H1 (cell line): ENCODE measurements at regions not wholly inside any gene's neighbourhood (a gene's known extent, or its start where the extent isn't known, plus 50 kb on each side); places are given as distances from the start of the nearest gene placed in this dataset.

Experiments used
- CTCF ChIA-PET: fragments of 300-600 bp; sonication (Branson Sonifier 250); formaldehyde crosslinking; loops from one replicate; lab custom pipeline; 2021; ENCODE audit not compliant: partially characterized antibody; lab: Charles Lee
- POLR2A ChIA-PET: fragments of 300-600 bp; sonication (Branson Sonifier 250); formaldehyde crosslinking; loops from one replicate; lab custom pipeline; 2021; ENCODE audit warnings: inconsistent platforms; ENCODE audit not compliant: partially characterized antibody; lab: Charles Lee
- DNase-seq, 2 experiments: peaks; one replicate each; pipeline versions ENCODE4 v3.0.0 to v3.0.0-alpha.2; 2010 to 2022; ENCODE audit warnings: low spot score in 2 of 2, low read depth in 1 of 2, mixed read lengths in 1 of 2
- FAIRE-seq: peaks from 2 replicates; lab custom pipeline; 2011; peaks lifted over from hg19 to GRCh38; lab: Jason Lieb, UNC
- H2AFZ ChIP-seq: 2 replicates; pipeline ENCODE4 v1.8.1; 2012; ENCODE audit warnings: low read length, inconsistent platforms
- H2AK5ac ChIP-seq: 2 replicates; pipeline ENCODE4 v1.6.1; 2013; ENCODE audit warnings: low read depth, low read length
- H2BK120ac ChIP-seq: replicated peaks from 2 replicates; pipeline ENCODE3; 2013; ENCODE audit warnings: low read depth, low read length, inconsistent platforms
- H2BK12ac ChIP-seq: 2 replicates; pipeline ENCODE4 v1.6.1; 2013; ENCODE audit warnings: low read depth, low read length
- H2BK15ac ChIP-seq: 2 replicates; pipeline ENCODE4 v1.6.1; 2013; ENCODE audit warnings: low read length
- H2BK20ac ChIP-seq: 2 replicates; pipeline ENCODE4 v1.6.1; 2013; ENCODE audit warnings: low read length
- H2BK5ac ChIP-seq: 2 replicates; pipeline ENCODE4 v1.6.1; 2013; ENCODE audit warnings: low read depth, low read length
- H3K14ac ChIP-seq: 2 replicates; pipeline ENCODE4 v1.6.1; 2013; ENCODE audit warnings: inconsistent platforms; ENCODE audit not compliant: insufficient read length
- H3K18ac ChIP-seq: 2 replicates; pipeline ENCODE4 v1.6.1; 2013; ENCODE audit warnings: low read length; ENCODE audit errors: extremely low read depth
- H3K23ac ChIP-seq: 2 replicates; pipeline ENCODE4 v1.6.1; 2013; ENCODE audit warnings: inconsistent platforms; ENCODE audit not compliant: insufficient read length
- H3K23me2 ChIP-seq: 2 replicates; pipeline ENCODE4 v1.6.1; 2013; ENCODE audit warnings: low read depth, low read length
- H3K27ac ChIP-seq: 2 replicates; pipeline ENCODE4 v1.6.1; 2011; ENCODE audit warnings: low read depth, low read length, inconsistent platforms
- H3K27me3 ChIP-seq, 4 experiments: replicated peaks in 1 of 4; 1 replicate in 1 of 4; 2 replicates in 3 of 4; pipeline versions ENCODE4 v1.6.1 to v1.8.1; 2011 to 2013; ENCODE audit warnings: low read length in 3 of 4, mild to moderate bottlenecking in 3 of 4, inconsistent platforms in 2 of 4, mixed read lengths in 2 of 4, moderate library complexity in 1 of 4; ENCODE audit not compliant: control insufficient read depth in 3 of 4, insufficient read depth in 3 of 4; ENCODE audit errors: extremely low read depth in 1 of 4
- H3K36me3 ChIP-seq, 4 experiments: 2 replicates each; pipeline versions ENCODE4 v1.6.1 to v1.8.1; 2011 to 2013; ENCODE audit warnings: mild to moderate bottlenecking in 4 of 4, low read length in 3 of 4, moderate library complexity in 2 of 4, control low read depth in 1 of 4, inconsistent platforms in 1 of 4; ENCODE audit not compliant: insufficient read depth in 4 of 4, control insufficient read depth in 2 of 4
- H3K4ac ChIP-seq: replicated peaks from 2 replicates; pipeline ENCODE3; 2013; ENCODE audit warnings: low read length, low read depth, mixed read lengths, inconsistent platforms; ENCODE audit not compliant: insufficient read length
- H3K4me1 ChIP-seq, 4 experiments: replicated peaks in 1 of 4; 1 replicate in 1 of 4; 2 replicates in 3 of 4; pipeline versions ENCODE4 v1.6.1 to v1.8.1; 2011 to 2013; ENCODE audit warnings: low read length in 3 of 4, inconsistent platforms in 2 of 4, mixed read lengths in 1 of 4; ENCODE audit not compliant: insufficient read depth in 4 of 4, control insufficient read depth in 3 of 4
- H3K4me2 ChIP-seq, 2 experiments: 2 replicates each; pipeline versions ENCODE4 v1.6.1 to v1.8.1; 2011 to 2013; ENCODE audit warnings: low read depth in 2 of 2, low read length in 2 of 2, control low read depth in 1 of 2, inconsistent platforms in 1 of 2, mild to moderate bottlenecking in 1 of 2; ENCODE audit not compliant: insufficient read depth in 1 of 2
- H3K4me3 ChIP-seq, 4 experiments: fragments of 200-600, 300-600 bp in 1 of 4; sonication (generic), shearing (Covaris generic), sonication (Bioruptor Twin) in 1 of 4; 2 replicates each; pipeline versions ENCODE4 v1.5.1 to v1.8.1; 2011 to 2016; ENCODE audit warnings: low read length in 4 of 4, low read depth in 3 of 4, control low read depth in 2 of 4, inconsistent platforms in 2 of 4, mild to moderate bottlenecking in 2 of 4, mixed read lengths in 1 of 4, moderate library complexity in 1 of 4; ENCODE audit not compliant: insufficient read depth in 2 of 4; ENCODE audit errors: extremely low read depth in 1 of 4
- H3K56ac ChIP-seq: replicated peaks from 2 replicates; pipeline ENCODE3; 2013; ENCODE audit warnings: low read depth, mild to moderate bottlenecking, mixed read lengths, low read length, inconsistent platforms; ENCODE audit not compliant: insufficient read length
- H3K79me1 ChIP-seq: 2 replicates; pipeline ENCODE4 v1.6.1; 2013; ENCODE audit warnings: low read depth, low read length, control low read depth
- H3K79me2 ChIP-seq, 2 experiments: 2 replicates each; pipeline versions ENCODE4 v1.6.1 to v1.8.1; 2012 to 2013; ENCODE audit warnings: low read length in 2 of 2, mild to moderate bottlenecking in 2 of 2, inconsistent platforms in 1 of 2; ENCODE audit not compliant: insufficient read depth in 2 of 2, control insufficient read depth in 1 of 2
- H3K9ac ChIP-seq, 4 experiments: replicated peaks in 1 of 4; 1 replicate in 1 of 4; 2 replicates in 3 of 4; pipeline versions ENCODE4 v1.6.1 to v1.8.1; 2011 to 2013; ENCODE audit warnings: low read depth in 3 of 4, low read length in 3 of 4, control low read depth in 2 of 4, mild to moderate bottlenecking in 2 of 4, moderate library complexity in 2 of 4, inconsistent platforms in 1 of 4; ENCODE audit errors: extremely low read depth in 1 of 4
- H3K9me3 ChIP-seq, 2 experiments: 2 replicates each; pipeline versions ENCODE4 v1.6.1 to v1.8.1; 2012 to 2013; ENCODE audit warnings: mild to moderate bottlenecking in 2 of 2, moderate library complexity in 2 of 2, control low read depth in 1 of 2, inconsistent platforms in 1 of 2, low read depth in 1 of 2, low read length in 1 of 2, mixed read lengths in 1 of 2; ENCODE audit not compliant: insufficient read depth in 2 of 2
- H4K20me1 ChIP-seq, 2 experiments: replicated peaks in 1 of 2; 2 replicates each; pipeline versions ENCODE3 to v1.8.1; 2011 to 2013; ENCODE audit warnings: inconsistent platforms in 2 of 2, low read length in 2 of 2, mild to moderate bottlenecking in 1 of 2; ENCODE audit not compliant: insufficient read depth in 2 of 2, control insufficient read depth in 1 of 2
- H4K5ac ChIP-seq: 2 replicates; pipeline ENCODE4 v1.6.1; 2013; ENCODE audit warnings: low read length, low read depth, mixed read lengths, inconsistent platforms; ENCODE audit not compliant: insufficient read length
- H4K8ac ChIP-seq: 2 replicates; pipeline ENCODE4 v1.8.0; 2013; ENCODE audit warnings: mild to moderate bottlenecking, moderate library complexity, low read length, inconsistent platforms; ENCODE audit not compliant: insufficient read depth; ENCODE audit errors: extremely low read depth
- H4K91ac ChIP-seq: replicated peaks from 2 replicates; pipeline ENCODE3; 2013; ENCODE audit warnings: low read length, mixed read lengths, inconsistent platforms; ENCODE audit not compliant: insufficient read length
- TEAD4 ChIP-seq: IDR thresholded peaks from 2 replicates; pipeline ENCODE4 v1.6.1; 2012; ENCODE audit warnings: low read depth, low read length, inconsistent platforms, mixed read lengths
- WGBS, 2 experiments: shearing (Covaris generic) in 1 of 2; methylation state at CpG; one replicate each; pipeline versions ENCODE4 v1.1.6 to v1.1.7; 2013 to 2015; ENCODE audit warnings: low lambda C conversion rate in 2 of 2, mixed read lengths in 2 of 2, inconsistent platforms in 1 of 2, low coverage in 1 of 2, missing lambda C conversion rate in 1 of 2; ENCODE audit not compliant: insufficient replicate concordance in 2 of 2, insufficient coverage in 1 of 2, insufficient read length in 1 of 2; ENCODE audit errors: extremely low coverage in 1 of 2, missing lambda C conversion rate in 1 of 2; 5-methylcytosine and 5-hydroxymethylcytosine counted together

GRCh38 chr6:15769511-15770018, 106.7 kb upstream of the DTNBP1 start:
- Histone ChIP-seq H3K23ac (no peak overlapping the region), H3K27ac (no peak overlapping the region), H3K14ac (no peak overlapping the region), H3K79me1 (no peaks in the 10 kb centered on the region), H4K91ac (no peak overlapping the region), H3K4me3 (no peak overlapping the region), H2BK120ac (no peak overlapping the region), H3K4me1 (no peaks in the 10 kb centered on the region), H3K23me2 (no peaks in the 10 kb centered on the region), H3K18ac (no peak overlapping the region), H3K9me3 (no peaks in the 10 kb centered on the region), H3K36me3 (no peaks in the 10 kb centered on the region), H2AK5ac (no peak overlapping the region), H2BK12ac (no peak overlapping the region), H3K4ac (no peak overlapping the region), H3K9ac (no peak overlapping the region), H2BK15ac (no peak overlapping the region), H3K4me2 (no peak overlapping the region), H3K27me3 (no peaks in the 10 kb centered on the region), H3K79me2 (no peaks in the 10 kb centered on the region), H4K20me1 (no peaks in the 10 kb centered on the region), H2BK20ac (no peak overlapping the region), H4K5ac (no peak overlapping the region), H2BK5ac (no peak overlapping the region), H4K8ac (no peak overlapping the region), H3K56ac (no peak overlapping the region), H2AFZ (no peak overlapping the region)
- TF ChIP-seq TEAD4, result no peak
- 87% methylated on average over 5 of the region's 5 CpGs; no CpG with 5 or more reads in 1 of the 2 experiments for WGBS, 2 experiments
- FAIRE-seq (no peak), DNase-seq (no peak)
- ChIA-PET POLR2A (no interaction called here), CTCF (interaction anchor here (0.5 to 1.2 kb wide), 4 partner anchors 17 to 700 kb away, joined by 3 to 4 read pairs (median 4); no protein-coding TSS in a partner anchor)
